ENCODE measurements at regions not wholly inside any gene's neighbourhood (a gene's known extent, or its start where the extent isn't known, plus 50 kb on each side); places are given as distances from the start of the nearest gene placed in this dataset.
"Not testable (repeated sequence)": the region's sequence is repeated elsewhere in the genome, so short reads cannot be mapped to it uniquely, and the experiment has no call there.

DNA sequence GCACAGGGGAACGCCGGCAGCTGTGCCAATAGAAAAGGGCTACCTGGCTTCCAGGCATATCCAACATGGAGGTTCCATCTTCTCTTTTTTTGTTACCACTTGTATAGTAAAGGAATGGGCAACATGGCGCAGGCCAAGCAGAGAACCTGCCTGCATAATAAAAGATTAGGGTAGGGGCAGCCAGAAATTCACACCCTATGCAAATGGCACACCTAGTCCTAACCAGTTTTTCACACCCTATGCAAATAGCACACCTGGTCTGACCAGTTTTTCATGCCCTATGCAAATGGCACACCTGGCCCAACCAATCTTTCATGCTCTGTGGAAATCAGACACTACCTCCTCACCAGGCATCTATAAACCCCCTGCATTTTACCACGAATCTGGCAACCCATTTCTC is 369.5 kb downstream of the IPMK start:
- DNase-seq (ENCODE audit: low read depth), result peak; percentile 61
- TF ChIP-seq, protein P1, sequence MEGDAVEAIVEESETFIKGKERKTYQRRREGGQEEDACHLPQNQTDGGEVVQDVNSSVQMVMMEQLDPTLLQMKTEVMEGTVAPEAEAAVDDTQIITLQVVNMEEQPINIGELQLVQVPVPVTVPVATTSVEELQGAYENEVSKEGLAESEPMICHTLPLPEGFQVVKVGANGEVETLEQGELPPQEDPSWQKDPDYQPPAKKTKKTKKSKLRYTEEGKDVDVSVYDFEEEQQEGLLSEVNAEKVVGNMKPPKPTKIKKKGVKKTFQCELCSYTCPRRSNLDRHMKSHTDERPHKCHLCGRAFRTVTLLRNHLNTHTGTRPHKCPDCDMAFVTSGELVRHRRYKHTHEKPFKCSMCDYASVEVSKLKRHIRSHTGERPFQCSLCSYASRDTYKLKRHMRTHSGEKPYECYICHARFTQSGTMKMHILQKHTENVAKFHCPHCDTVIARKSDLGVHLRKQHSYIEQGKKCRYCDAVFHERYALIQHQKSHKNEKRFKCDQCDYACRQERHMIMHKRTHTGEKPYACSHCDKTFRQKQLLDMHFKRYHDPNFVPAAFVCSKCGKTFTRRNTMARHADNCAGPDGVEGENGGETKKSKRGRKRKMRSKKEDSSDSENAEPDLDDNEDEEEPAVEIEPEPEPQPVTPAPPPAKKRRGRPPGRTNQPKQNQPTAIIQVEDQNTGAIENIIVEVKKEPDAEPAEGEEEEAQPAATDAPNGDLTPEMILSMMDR (IDR thresholded peaks at IDR 0.05; ENCODE audit: control insufficient read depth, extremely low read depth, insufficient read depth), result no peak
- H3K4me3 ChIP-seq (ENCODE audit: low read depth, low read length), result no peak overlapping the region

DNA sequence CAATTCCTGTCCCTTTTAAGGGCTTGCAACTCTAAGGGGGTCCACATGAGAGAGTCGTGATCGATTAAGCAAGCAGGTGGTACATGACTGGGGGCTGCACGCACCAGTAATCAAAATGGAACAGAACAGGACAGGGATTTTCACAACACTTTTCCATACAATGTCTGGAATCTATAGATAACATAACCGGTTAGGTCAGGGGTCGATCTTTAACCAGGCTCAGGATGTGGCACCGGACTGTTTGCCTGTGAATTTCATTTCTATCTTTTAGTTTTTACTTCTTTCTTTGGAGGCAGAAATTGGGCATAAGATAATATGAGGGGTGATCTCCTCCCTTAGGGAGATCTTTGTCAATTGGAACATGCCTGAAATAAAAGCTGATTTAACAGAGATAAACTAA is 370.1 kb downstream of the IPMK start:
- no peak for DNase-seq (ENCODE audit: low read depth)
- TF ChIP-seq, protein P1 (IDR thresholded peaks at IDR 0.05; ENCODE audit: control insufficient read depth, extremely low read depth, insufficient read depth), result no peak
- H3K4me3 ChIP-seq (ENCODE audit: low read depth, low read length), result no peak overlapping the region

DNA sequence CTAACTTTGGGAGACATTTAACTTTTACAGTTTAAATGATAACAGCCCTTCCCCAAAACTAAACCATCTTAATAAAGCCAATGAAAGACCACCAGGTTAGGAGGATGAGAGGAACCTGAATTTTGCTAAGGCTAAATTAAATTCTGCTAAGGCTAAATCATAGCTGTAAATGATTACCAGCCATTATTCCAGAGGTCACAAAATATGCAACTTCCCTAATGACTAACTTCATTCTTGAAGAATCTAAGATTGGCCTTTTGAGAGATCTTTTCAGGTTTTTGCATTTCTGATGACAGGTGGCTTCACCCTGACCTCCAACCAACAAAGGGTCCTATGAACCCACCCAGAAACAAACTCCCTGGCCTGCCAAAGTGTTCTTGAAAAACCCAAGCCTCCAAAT is 373.3 kb downstream of the IPMK start:
- TF ChIP-seq, protein P1 (IDR thresholded peaks at IDR 0.05; ENCODE audit: control insufficient read depth, extremely low read depth, insufficient read depth), result no peak
- H3K4me3 ChIP-seq (ENCODE audit: low read depth, low read length), result no peak overlapping the region
- no peak for DNase-seq (ENCODE audit: low read depth)

DNA sequence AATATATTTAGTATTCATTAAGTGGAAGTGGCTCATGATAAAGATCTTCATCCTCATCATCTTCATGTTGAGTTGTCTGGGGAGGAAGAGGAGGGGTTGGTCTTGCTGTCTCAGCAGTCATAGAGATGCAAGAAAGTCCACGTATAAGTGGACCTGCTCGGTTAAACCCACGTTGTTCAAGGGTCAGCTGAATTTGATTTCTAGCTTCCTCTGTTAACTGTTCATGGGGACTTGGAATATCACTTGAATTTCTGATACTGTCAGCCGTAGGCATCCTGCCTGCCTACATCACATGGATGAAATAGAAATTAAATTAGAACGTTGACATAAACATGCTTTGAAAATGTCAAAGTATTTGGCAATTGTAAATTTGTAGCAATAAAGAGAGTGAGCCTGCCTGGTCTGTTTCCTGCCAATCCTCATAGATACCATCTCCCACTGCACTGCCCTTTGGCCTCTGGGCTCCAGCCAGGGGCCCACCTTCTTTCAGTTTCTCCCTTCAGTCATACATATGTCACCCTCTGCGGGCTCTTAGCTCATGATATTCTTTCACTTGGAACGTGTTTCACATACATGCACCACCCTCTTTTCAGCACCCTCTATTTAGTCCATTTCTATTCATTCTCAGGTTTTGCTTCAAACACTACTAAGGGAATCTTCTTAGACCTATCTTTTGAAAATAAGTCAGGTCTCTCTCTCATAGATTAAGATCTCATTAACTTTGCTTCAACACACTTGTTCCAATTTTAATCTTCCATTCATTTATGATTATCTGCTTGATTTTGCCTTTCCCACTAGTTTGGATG is 376.3 kb downstream of the IPMK start:
- H3K4me3 ChIP-seq (ENCODE audit: low read depth, low read length), result no peak overlapping the region
- DNase-seq (ENCODE audit: low read depth), result no peak
- TF ChIP-seq, protein P1 (IDR thresholded peaks at IDR 0.05; ENCODE audit: control insufficient read depth, extremely low read depth, insufficient read depth), result no peak

DNA sequence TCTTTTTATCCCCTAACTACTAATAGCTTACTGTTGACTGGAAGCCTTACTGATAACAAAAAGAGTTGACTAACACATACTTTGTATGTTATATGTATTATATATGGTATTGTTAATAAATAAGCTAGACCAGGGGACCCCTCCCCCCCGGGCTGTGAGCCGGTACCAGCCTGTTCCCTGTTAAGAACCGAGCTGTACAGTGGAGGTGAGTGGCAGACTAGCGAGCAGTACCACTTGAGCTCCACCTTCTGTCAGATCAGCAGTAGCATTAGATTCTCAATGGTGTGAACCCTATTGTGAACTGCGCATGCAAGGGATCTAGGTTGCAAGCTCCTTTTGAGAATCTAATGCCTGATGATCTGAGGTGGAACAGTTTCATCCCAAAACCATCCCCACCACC is 377.0 kb downstream of the IPMK start:
- TF ChIP-seq, protein P1 (IDR thresholded peaks at IDR 0.05; ENCODE audit: control insufficient read depth, extremely low read depth, insufficient read depth), result no peak
- DNase-seq (ENCODE audit: low read depth), result no peak
- no peak overlapping the region for H3K4me3 ChIP-seq (ENCODE audit: low read depth, low read length)

DNA sequence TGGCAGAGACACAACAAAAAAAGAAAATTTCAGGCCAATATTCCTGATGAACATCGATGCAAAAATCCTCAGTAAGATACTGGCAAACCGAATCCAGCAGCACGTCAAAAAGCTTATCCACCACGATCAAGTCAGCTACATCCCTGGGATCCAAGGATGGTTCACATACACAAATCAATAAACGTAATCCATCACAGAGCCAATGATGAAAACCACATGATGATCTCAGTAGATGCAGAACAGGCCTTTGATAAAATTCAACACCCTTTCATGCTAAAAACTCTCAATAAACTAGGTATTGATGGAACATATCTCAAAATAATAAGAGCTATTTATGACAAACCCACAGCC is 382.1 kb downstream of the IPMK start:
- not testable (repeated sequence) for DNase-seq (ENCODE audit: low read depth); H3K4me3 ChIP-seq (ENCODE audit: low read depth, low read length)

DNA sequence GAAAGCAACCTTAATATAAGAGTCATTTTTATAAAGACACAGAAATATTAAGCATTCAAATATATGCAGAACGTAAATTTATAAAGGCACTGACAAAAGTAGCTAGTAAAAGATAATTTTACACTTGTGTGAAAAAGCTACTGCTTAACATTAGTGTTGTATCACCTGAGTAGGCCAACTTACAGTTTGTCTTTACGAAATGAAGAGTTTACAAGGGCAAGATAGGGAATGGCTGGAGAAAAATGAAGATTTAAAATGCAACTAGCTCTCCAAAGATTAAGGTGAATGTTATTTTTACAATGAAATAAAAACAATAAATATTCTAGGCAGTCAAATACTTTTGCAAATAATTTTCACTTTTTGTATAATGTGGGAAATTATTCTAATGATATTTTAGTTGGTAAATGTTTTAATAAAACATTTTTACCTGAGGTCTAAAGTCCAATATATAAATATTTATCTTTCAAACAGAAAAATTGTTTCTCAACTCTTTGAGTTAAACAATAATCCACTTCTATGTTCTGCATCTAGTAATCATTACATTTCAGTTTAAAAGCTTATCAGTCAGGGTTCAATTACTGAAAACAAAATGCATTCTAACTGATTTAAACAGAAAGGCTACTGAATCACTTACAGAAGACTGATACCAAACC is 382.6 kb downstream of the IPMK start:
- DNase-seq (ENCODE audit: low read depth), result no peak
- H3K4me3 ChIP-seq (ENCODE audit: low read depth, low read length), result no peak overlapping the region
- TF ChIP-seq, protein P1 (IDR thresholded peaks at IDR 0.05; ENCODE audit: control insufficient read depth, extremely low read depth, insufficient read depth), result no peak
